ENCODE measurements at regions not wholly inside any gene's neighbourhood (a gene's known extent, or its start where the extent isn't known, plus 50 kb on each side); places are given as distances from the start of the nearest gene placed in this dataset.

DNA sequence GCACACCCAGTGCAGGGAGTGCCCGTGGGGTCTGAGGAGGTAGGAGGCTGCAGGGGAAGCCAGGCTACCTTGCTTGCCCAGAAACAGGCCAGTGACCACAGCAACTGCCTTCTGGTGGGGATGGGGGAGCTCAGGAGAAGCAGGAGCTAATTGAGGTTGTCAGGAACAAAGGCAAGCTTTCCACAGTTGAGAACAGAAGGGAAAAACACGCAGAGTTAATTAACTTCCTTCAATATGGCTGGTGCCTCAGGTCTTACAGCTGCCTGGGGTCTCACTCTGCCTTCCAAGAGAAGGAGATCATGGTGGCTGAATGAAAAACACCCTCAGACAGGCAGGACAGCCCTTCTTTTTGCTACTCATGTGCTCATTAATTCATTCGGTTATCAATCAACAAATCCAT, 127.9 kb upstream of the SYT13 start:
- CTCF ChIA-PET = interaction anchor here (0.8 to 1.5 kb wide), 3 partner anchors 9 to 358 kb away, joined by 3 to 4 read pairs (median 3); no protein-coding TSS in a partner anchor
- no peak for DNase-seq (ENCODE audit: low spot score)
- TF ChIP-seq, protein P1, sequence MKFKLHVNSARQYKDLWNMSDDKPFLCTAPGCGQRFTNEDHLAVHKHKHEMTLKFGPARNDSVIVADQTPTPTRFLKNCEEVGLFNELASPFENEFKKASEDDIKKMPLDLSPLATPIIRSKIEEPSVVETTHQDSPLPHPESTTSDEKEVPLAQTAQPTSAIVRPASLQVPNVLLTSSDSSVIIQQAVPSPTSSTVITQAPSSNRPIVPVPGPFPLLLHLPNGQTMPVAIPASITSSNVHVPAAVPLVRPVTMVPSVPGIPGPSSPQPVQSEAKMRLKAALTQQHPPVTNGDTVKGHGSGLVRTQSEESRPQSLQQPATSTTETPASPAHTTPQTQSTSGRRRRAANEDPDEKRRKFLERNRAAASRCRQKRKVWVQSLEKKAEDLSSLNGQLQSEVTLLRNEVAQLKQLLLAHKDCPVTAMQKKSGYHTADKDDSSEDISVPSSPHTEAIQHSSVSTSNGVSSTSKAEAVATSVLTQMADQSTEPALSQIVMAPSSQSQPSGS (CRISPR knock-in tag; IDR thresholded peaks at IDR 0.05; ENCODE audit: borderline replicate concordance, low read depth) = no peak
- TF ChIP-seq, protein P2, sequence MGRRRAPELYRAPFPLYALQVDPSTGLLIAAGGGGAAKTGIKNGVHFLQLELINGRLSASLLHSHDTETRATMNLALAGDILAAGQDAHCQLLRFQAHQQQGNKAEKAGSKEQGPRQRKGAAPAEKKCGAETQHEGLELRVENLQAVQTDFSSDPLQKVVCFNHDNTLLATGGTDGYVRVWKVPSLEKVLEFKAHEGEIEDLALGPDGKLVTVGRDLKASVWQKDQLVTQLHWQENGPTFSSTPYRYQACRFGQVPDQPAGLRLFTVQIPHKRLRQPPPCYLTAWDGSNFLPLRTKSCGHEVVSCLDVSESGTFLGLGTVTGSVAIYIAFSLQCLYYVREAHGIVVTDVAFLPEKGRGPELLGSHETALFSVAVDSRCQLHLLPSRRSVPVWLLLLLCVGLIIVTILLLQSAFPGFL (CRISPR knock-in tag; IDR thresholded peaks at IDR 0.05; ENCODE audit: borderline replicate concordance) = no peak
- no peak for TF ChIP-seq NR1H2 (CRISPR knock-in tag; IDR thresholded peaks at IDR 0.05)
- no peak for TF ChIP-seq KAT7 (CRISPR knock-in tag; IDR thresholded peaks at IDR 0.05; ENCODE audit: borderline replicate concordance)
- no peak for TF ChIP-seq ZBTB21 (CRISPR knock-in tag; IDR thresholded peaks at IDR 0.05; ENCODE audit: borderline replicate concordance)
- no peak for TF ChIP-seq NFE2L1 (CRISPR knock-in tag; IDR thresholded peaks at IDR 0.05)
- TF ChIP-seq, protein P3, sequence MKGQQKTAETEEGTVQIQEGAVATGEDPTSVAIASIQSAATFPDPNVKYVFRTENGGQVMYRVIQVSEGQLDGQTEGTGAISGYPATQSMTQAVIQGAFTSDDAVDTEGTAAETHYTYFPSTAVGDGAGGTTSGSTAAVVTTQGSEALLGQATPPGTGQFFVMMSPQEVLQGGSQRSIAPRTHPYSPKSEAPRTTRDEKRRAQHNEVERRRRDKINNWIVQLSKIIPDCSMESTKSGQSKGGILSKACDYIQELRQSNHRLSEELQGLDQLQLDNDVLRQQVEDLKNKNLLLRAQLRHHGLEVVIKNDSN (CRISPR knock-in tag; IDR thresholded peaks at IDR 0.05) = no peak
- TF ChIP-seq, protein P4, sequence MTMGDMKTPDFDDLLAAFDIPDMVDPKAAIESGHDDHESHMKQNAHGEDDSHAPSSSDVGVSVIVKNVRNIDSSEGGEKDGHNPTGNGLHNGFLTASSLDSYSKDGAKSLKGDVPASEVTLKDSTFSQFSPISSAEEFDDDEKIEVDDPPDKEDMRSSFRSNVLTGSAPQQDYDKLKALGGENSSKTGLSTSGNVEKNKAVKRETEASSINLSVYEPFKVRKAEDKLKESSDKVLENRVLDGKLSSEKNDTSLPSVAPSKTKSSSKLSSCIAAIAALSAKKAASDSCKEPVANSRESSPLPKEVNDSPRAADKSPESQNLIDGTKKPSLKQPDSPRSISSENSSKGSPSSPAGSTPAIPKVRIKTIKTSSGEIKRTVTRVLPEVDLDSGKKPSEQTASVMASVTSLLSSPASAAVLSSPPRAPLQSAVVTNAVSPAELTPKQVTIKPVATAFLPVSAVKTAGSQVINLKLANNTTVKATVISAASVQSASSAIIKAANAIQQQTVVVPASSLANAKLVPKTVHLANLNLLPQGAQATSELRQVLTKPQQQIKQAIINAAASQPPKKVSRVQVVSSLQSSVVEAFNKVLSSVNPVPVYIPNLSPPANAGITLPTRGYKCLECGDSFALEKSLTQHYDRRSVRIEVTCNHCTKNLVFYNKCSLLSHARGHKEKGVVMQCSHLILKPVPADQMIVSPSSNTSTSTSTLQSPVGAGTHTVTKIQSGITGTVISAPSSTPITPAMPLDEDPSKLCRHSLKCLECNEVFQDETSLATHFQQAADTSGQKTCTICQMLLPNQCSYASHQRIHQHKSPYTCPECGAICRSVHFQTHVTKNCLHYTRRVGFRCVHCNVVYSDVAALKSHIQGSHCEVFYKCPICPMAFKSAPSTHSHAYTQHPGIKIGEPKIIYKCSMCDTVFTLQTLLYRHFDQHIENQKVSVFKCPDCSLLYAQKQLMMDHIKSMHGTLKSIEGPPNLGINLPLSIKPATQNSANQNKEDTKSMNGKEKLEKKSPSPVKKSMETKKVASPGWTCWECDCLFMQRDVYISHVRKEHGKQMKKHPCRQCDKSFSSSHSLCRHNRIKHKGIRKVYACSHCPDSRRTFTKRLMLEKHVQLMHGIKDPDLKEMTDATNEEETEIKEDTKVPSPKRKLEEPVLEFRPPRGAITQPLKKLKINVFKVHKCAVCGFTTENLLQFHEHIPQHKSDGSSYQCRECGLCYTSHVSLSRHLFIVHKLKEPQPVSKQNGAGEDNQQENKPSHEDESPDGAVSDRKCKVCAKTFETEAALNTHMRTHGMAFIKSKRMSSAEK (CRISPR knock-in tag; IDR thresholded peaks at IDR 0.05; ENCODE audit: borderline replicate concordance) = no peak
- TF ChIP-seq, protein P5, sequence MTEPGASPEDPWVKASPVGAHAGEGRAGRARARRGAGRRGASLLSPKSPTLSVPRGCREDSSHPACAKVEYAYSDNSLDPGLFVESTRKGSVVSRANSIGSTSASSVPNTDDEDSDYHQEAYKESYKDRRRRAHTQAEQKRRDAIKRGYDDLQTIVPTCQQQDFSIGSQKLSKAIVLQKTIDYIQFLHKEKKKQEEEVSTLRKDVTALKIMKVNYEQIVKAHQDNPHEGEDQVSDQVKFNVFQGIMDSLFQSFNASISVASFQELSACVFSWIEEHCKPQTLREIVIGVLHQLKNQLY (CRISPR knock-in tag; IDR thresholded peaks at IDR 0.05) = no peak
- TF ChIP-seq JAZF1 (CRISPR knock-in tag; IDR thresholded peaks at IDR 0.05) = no peak
- POLR2A ChIA-PET = interaction anchor here (0.6 kb wide), 1 partner anchor 90 kb away, joined by 3 read pairs; no protein-coding TSS in a partner anchor
- Mint-ChIP-seq H3K9me3 (peaks cover 10% of the 10 kb centered on the region; the same call in 1 of the 2 replicates), H3K4me1 (peaks cover 41% of the 10 kb centered on the region), H3K4me3 (no peak overlapping the region), H3K36me3 (no peaks in the 10 kb centered on the region), H3K27me3 (ENCODE audit: low read depth) (peaks cover 4% of the 10 kb centered on the region; the same call in 1 of the 2 replicates), H3K27ac (no peak overlapping the region)
- no peak for ATAC-seq

DNA sequence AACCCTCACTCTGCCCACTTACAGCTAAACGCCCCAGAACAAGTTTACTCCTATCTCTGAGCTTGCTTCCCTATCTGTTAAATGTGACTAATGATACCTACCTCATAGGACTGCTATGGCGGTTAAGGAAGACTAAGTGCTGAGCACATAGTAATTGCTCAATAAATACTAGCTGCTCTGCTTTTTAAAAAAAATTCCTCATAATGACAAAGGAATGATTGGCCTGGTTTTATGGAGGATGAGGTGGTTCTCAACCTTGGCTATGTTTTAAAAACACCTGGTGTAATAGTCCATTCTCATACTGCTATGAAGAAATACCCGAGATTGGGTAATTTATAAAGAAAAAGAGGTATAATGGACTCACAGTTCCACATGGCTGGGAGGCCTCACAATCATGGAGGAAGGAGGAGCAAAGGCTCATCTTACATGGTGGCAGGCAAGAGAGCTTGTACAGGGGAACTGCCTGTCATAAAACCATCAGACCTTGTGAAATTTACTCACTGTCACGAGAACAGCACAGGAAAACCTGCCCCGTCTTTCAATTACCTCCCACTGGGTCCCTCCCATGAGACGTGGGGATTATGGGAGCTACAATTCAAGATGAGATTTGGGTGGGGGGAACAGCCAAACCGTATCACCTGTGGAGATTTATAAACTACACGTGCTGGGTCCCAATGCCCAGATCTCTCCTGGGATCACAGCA, 127.2 kb upstream of the SYT13 start:
- CTCF ChIA-PET = interaction anchor here (0.9 to 2.2 kb wide), 6 partner anchors 9 to 358 kb away, joined by 3 to 14 read pairs (median 7); no protein-coding TSS in a partner anchor
- H3K27me3 Mint-ChIP-seq (ENCODE audit: low read depth) = peaks cover 4% of the 10 kb centered on the region; the same call in 1 of the 2 replicates
- H3K4me3 Mint-ChIP-seq = peak overlapping the region; percentile 28; the same call in 1 of the 2 replicates
- H3K27ac Mint-ChIP-seq = no peak overlapping the region
- ATAC-seq (no peak), DNase-seq (ENCODE audit: low spot score) (no peak)
- TF ChIP-seq RELA (CRISPR knock-in tag; IDR thresholded peaks at IDR 0.05; ENCODE audit: borderline replicate concordance) (no peak), ZNF671 (CRISPR knock-in tag; IDR thresholded peaks at IDR 0.05) (no peak), ZNF263 (CRISPR knock-in tag; IDR thresholded peaks at IDR 0.05; ENCODE audit: low read depth) (no peak), CREM (CRISPR knock-in tag; IDR thresholded peaks at IDR 0.05) (no peak), PRRX2 (CRISPR knock-in tag; IDR thresholded peaks at IDR 0.05) (no peak)
- TF ChIP-seq, protein P6, sequence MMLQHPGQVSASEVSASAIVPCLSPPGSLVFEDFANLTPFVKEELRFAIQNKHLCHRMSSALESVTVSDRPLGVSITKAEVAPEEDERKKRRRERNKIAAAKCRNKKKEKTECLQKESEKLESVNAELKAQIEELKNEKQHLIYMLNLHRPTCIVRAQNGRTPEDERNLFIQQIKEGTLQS (CRISPR knock-in tag; conservative IDR thresholded peaks at IDR 0.05) = no peak
- TF ChIP-seq, protein P7, sequence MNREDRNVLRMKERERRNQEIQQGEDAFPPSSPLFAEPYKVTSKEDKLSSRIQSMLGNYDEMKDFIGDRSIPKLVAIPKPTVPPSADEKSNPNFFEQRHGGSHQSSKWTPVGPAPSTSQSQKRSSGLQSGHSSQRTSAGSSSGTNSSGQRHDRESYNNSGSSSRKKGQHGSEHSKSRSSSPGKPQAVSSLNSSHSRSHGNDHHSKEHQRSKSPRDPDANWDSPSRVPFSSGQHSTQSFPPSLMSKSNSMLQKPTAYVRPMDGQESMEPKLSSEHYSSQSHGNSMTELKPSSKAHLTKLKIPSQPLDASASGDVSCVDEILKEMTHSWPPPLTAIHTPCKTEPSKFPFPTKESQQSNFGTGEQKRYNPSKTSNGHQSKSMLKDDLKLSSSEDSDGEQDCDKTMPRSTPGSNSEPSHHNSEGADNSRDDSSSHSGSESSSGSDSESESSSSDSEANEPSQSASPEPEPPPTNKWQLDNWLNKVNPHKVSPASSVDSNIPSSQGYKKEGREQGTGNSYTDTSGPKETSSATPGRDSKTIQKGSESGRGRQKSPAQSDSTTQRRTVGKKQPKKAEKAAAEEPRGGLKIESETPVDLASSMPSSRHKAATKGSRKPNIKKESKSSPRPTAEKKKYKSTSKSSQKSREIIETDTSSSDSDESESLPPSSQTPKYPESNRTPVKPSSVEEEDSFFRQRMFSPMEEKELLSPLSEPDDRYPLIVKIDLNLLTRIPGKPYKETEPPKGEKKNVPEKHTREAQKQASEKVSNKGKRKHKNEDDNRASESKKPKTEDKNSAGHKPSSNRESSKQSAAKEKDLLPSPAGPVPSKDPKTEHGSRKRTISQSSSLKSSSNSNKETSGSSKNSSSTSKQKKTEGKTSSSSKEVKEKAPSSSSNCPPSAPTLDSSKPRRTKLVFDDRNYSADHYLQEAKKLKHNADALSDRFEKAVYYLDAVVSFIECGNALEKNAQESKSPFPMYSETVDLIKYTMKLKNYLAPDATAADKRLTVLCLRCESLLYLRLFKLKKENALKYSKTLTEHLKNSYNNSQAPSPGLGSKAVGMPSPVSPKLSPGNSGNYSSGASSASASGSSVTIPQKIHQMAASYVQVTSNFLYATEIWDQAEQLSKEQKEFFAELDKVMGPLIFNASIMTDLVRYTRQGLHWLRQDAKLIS (CRISPR knock-in tag; IDR thresholded peaks at IDR 0.05; ENCODE audit: borderline replicate concordance) = no peak
- peaks cover 3% of the 10 kb centered on the region; the same call in 1 of the 2 replicates for H3K9me3 Mint-ChIP-seq
- H3K36me3 Mint-ChIP-seq = no peaks in the 10 kb centered on the region
- H3K4me1 Mint-ChIP-seq = peaks cover 41% of the 10 kb centered on the region
- POLR2A ChIA-PET = no interaction called here
